ENCODE measurements at regions not wholly inside any gene's neighbourhood (a gene's known extent, or its start where the extent isn't known, plus 50 kb on each side); places are given as distances from the start of the nearest gene placed in this dataset.

DNA sequence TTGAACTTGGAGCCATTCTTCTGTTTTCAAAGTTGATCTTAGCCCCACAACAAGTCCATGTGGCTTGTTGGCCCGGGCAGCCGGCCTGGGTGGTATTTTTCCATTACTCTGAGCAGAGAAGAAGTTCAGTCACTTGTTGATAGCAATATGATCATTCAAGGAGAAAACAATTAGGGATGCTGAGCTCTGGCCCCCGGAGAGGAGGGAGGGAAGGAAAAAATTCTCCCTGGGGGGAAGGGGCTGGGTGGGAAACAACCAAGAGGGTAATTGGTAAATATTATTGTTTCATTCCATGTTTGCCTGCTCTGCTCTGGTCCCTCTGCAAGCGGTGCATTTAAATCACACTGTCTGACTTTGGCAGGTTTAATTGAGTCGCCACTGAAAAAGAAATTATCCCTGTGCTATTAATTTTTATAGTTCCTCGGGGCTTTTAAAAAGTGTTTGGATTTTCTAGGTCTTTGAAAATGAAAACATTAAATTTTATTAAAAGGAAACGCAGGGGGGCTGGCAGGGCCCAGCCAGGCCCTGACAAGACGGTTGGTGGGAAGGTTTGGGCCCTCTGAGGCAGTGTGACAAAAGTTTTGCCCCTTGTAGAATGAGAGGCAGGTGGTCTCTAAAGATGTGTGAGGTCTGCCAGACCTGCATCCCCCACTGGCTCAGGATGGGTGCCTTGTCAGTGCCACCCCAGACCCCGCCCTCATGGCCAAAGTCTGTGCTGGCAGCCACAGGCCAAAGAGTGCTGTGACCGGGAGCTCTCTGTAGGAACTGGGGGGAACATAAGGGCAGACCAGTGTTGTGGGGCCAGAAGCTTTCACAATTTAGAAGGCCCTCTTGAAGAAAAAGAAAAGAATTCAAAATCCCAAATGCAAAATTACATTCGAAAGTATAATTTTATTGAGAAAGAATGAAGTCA, 52.5 kb upstream of the SLC14A2 start:
- TF ChIP-seq, protein P1, sequence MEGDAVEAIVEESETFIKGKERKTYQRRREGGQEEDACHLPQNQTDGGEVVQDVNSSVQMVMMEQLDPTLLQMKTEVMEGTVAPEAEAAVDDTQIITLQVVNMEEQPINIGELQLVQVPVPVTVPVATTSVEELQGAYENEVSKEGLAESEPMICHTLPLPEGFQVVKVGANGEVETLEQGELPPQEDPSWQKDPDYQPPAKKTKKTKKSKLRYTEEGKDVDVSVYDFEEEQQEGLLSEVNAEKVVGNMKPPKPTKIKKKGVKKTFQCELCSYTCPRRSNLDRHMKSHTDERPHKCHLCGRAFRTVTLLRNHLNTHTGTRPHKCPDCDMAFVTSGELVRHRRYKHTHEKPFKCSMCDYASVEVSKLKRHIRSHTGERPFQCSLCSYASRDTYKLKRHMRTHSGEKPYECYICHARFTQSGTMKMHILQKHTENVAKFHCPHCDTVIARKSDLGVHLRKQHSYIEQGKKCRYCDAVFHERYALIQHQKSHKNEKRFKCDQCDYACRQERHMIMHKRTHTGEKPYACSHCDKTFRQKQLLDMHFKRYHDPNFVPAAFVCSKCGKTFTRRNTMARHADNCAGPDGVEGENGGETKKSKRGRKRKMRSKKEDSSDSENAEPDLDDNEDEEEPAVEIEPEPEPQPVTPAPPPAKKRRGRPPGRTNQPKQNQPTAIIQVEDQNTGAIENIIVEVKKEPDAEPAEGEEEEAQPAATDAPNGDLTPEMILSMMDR (optimal IDR thresholded peaks at IDR 0.05 in 1 of 3, IDR thresholded peaks at IDR 0.05 in 1 of 3, conservative IDR thresholded peaks at IDR 0.05 in 1 of 3; ENCODE audit: extremely low read depth in 1 of 3, insufficient read depth in 2 of 3, low read length in 3 of 3) = no peak
- no peak for TF ChIP-seq EZH2 (IDR thresholded peaks at IDR 0.05; ENCODE audit: low read length)
